ENCODE measurements at regions not wholly inside any gene's neighbourhood (a gene's known extent, or its start where the extent isn't known, plus 50 kb on each side); places are given as distances from the start of the nearest gene placed in this dataset.

DNA sequence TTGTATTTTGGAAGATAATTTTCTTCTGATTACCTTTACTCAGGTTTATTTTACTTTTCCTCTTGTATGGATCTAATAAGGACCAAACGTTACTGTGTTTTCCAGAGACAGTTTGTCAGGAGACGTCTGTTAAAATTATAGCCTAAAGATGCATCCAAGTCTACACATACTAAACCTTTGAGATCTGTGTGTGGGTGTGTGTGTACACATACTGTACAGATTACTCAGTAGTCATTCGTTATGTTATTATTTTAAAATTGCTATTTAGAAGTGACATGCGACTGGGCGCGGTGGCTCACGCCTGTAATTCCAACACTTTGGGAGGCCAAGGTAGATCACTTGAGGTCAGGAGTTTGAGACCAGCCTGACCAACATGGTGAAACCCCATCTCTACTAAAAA lies 51.6 kb upstream of the CNTLN start:
- ATAC-seq: no peak
- DNase-seq: no peak
- intact Hi-C loops (cut with DNase I): no loop called here

GRCh38 chr9:17082343-17083064 lies 52.3 kb upstream of the CNTLN start:
- no peaks in the 10 kb centered on the region for H3K9me3 ChIP-seq
- no peak for ATAC-seq
- no peaks in the 10 kb centered on the region for H3K27me3 ChIP-seq
- no peak for DNase-seq
- no peaks in the 10 kb centered on the region for H3K4me1 ChIP-seq
- H3K36me3 ChIP-seq: no peaks in the 10 kb centered on the region
- intact Hi-C loops (cut with DNase I): no loop called here
- H3K27ac ChIP-seq: no peak overlapping the region
- TF ChIP-seq, protein P1, sequence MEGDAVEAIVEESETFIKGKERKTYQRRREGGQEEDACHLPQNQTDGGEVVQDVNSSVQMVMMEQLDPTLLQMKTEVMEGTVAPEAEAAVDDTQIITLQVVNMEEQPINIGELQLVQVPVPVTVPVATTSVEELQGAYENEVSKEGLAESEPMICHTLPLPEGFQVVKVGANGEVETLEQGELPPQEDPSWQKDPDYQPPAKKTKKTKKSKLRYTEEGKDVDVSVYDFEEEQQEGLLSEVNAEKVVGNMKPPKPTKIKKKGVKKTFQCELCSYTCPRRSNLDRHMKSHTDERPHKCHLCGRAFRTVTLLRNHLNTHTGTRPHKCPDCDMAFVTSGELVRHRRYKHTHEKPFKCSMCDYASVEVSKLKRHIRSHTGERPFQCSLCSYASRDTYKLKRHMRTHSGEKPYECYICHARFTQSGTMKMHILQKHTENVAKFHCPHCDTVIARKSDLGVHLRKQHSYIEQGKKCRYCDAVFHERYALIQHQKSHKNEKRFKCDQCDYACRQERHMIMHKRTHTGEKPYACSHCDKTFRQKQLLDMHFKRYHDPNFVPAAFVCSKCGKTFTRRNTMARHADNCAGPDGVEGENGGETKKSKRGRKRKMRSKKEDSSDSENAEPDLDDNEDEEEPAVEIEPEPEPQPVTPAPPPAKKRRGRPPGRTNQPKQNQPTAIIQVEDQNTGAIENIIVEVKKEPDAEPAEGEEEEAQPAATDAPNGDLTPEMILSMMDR (IDR thresholded peaks at IDR 0.05): no peak
- H3K4me3 ChIP-seq: no peak overlapping the region

More for the DNA sequence above, 51.6 kb upstream of the CNTLN start:
- TF ChIP-seq, protein P1 (IDR thresholded peaks at IDR 0.05): no peak
- H3K27ac ChIP-seq: no peak overlapping the region
- H3K4me3 ChIP-seq: no peak overlapping the region
- no peaks in the 10 kb centered on the region for H3K36me3 ChIP-seq
- no peaks in the 10 kb centered on the region for H3K4me1 ChIP-seq
- no peaks in the 10 kb centered on the region for H3K9me3 ChIP-seq
- H3K27me3 ChIP-seq: no peaks in the 10 kb centered on the region

GRCh38 chr9:17081814-17082213 lies 53.0 kb upstream of the CNTLN start:
- ATAC-seq (no peak), DNase-seq (no peak)
- no peaks in the 10 kb centered on the region for H3K4me1 ChIP-seq
- intact Hi-C loops (cut with DNase I): no loop called here
- H3K4me3 ChIP-seq: no peak overlapping the region
- no peaks in the 10 kb centered on the region for H3K36me3 ChIP-seq
- TF ChIP-seq, protein P1 (IDR thresholded peaks at IDR 0.05): no peak
- no peaks in the 10 kb centered on the region for H3K27me3 ChIP-seq
- H3K27ac ChIP-seq: no peak overlapping the region
- no peaks in the 10 kb centered on the region for H3K9me3 ChIP-seq

GRCh38 chr9:17081351-17081750 lies 53.5 kb upstream of the CNTLN start:
- Histone ChIP-seq H3K27me3 (no peaks in the 10 kb centered on the region), H3K4me1 (no peaks in the 10 kb centered on the region), H3K9me3 (no peaks in the 10 kb centered on the region), H3K27ac (no peak overlapping the region), H3K4me3 (no peak overlapping the region), H3K36me3 (no peaks in the 10 kb centered on the region)
- intact Hi-C loops (cut with DNase I): no loop called here
- ATAC-seq (no peak), DNase-seq (no peak)
- TF ChIP-seq, protein P1 (IDR thresholded peaks at IDR 0.05): no peak

- no peaks in the 10 kb centered on the region for H3K27me3 ChIP-seq
- intact Hi-C loops (cut with DNase I): no loop called here
- DNase-seq (no peak), ATAC-seq (no peak)
- H3K27ac ChIP-seq: no peak overlapping the region
- TF ChIP-seq, protein P1 (IDR thresholded peaks at IDR 0.05): no peak
- no peaks in the 10 kb centered on the region for H3K36me3 ChIP-seq
- H3K4me3 ChIP-seq: no peak overlapping the region
- H3K4me1 ChIP-seq: no peaks in the 10 kb centered on the region
- H3K9me3 ChIP-seq: no peaks in the 10 kb centered on the region
Observed at GRCh38 chr9:17075758-17076485, 58.9 kb upstream of the CNTLN start.
